ENCODE measurements at regions not wholly inside any gene's neighbourhood (a gene's known extent, or its start where the extent isn't known, plus 50 kb on each side); places are given as distances from the start of the nearest gene placed in this dataset.

DNA sequence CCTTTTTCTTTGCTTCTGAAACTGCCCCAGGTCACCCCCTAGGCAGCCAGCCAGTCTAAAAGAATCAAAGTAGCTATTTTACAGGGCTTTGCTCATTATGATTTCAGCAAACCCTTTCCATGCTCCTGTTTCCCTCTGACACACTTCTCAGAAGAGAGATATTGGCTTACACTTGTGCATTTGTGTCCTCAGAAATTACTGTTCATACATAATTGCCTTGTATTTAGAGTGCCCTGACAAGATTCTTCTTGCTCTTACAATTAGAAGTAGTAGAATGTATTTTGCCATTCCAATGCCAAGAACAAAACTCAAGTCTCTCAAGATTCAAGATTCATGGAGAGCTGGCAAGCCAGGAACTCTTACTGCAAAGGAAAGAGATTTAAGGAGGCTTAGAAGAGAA is 531.0 kb upstream of the ZFP42 start:
- H3K36me3 Mint-ChIP-seq: no peaks in the 10 kb centered on the region
- no peak overlapping the region for H3K27ac Mint-ChIP-seq
- H3K4me1 Mint-ChIP-seq: no peaks in the 10 kb centered on the region
- no peak overlapping the region for H3K4me3 Mint-ChIP-seq
- no peaks in the 10 kb centered on the region for H3K27me3 Mint-ChIP-seq
- no peak for ATAC-seq (ENCODE audit: low read depth)
- H3K9me3 Mint-ChIP-seq: peaks cover 5% of the 10 kb centered on the region
- no peak for DNase-seq
- POLR2A ChIA-PET: no interaction called here

DNA sequence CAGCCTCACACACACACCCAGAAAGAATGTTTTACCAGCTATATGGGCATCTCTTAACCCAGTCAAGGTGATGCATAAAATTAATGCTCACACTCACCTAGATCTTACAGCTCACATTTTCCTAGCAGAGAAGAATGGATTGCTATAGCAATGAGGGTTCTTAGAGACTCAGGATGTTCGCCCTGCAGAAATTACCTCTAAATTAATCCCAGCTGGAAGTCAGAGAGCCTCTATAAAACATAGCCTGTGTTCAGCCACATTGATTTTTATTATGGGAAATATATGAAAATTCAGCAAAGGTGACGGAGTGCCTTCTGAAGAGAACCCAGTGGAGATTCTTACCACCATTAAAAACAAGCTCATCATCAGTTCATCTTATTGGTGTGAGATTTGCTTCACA is 528.3 kb upstream of the ZFP42 start:
- Mint-ChIP-seq H3K27ac (no peak overlapping the region), H3K4me3 (no peak overlapping the region), H3K27me3 (no peaks in the 10 kb centered on the region), H3K4me1 (no peaks in the 10 kb centered on the region), H3K36me3 (no peaks in the 10 kb centered on the region), H3K9me3 (peaks cover 5% of the 10 kb centered on the region)
- ATAC-seq (ENCODE audit: low read depth): no peak
- DNase-seq: no peak
- POLR2A ChIA-PET: no interaction called here

DNA sequence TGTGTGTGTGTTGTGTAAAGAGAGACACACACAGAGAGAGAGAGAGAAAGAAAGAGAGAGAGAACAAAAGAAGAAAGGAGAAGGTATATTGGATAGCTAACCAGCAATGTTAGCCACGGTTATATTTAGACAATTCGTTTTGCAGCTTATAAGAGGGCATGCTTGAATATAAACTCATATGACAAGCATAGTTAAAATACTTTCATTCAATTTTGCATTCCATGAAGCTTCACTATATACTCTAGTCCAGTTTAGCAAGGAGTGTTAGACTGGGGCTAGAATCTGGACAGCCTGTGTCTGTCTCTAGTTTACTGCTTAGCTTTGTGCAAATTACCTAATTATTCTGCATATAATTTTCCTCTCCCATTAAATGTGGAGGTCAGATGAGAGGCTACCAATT is 525.9 kb upstream of the ZFP42 start:
- no peaks in the 10 kb centered on the region for H3K27me3 Mint-ChIP-seq
- no peak overlapping the region for H3K27ac Mint-ChIP-seq

DNA sequence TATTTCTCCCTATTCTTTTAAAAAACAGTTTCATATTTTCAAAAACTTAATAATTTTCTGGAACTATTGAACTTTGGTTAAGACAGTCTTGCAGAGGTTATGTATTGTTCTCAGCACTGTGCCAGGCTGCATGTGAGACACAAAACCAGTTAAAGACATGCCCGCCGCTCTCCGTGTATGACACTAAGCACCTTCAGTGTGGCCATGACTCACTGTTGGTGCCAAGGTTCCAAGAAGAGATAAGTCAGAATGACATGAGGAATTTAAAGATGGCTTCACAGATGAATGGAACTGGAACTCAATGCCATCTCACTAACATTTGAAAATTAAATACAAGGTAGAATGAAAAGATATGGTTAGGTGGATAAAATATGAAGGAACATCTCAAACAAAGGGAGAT is 525.5 kb upstream of the ZFP42 start:
- no peak for DNase-seq
- no peak for ATAC-seq (ENCODE audit: low read depth)
- Mint-ChIP-seq H3K4me1 (no peaks in the 10 kb centered on the region), H3K4me3 (no peak overlapping the region), H3K27me3 (no peaks in the 10 kb centered on the region), H3K9me3 (peaks cover 4% of the 10 kb centered on the region), H3K27ac (no peak overlapping the region), H3K36me3 (no peaks in the 10 kb centered on the region)
- POLR2A ChIA-PET: no interaction called here

More for the DNA sequence above, 525.9 kb upstream of the ZFP42 start:
- Mint-ChIP-seq H3K9me3 (peaks cover 4% of the 10 kb centered on the region), H3K4me3 (no peak overlapping the region), H3K4me1 (no peaks in the 10 kb centered on the region), H3K36me3 (no peaks in the 10 kb centered on the region)
- DNase-seq: no peak
- no peak for ATAC-seq (ENCODE audit: low read depth)
- POLR2A ChIA-PET: no interaction called here

DNA sequence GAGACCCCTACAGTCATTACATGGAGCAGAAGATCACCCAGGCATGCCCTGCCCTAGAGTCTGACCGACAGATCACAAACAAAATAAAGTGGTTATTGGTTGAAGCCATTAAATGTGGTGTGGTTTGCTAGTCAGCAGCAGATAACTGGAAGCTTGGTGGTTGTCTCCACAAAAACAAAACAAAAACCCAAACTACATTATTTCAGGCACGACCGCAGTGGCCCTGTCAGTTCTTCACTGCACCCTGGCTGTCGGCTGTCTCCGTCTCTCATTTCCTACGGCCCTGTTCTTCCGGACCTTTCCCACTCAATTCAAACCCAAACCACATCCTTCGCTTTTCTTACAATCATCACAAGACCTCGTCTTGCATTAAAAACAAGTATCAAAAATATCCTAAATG is 521.3 kb upstream of the ZFP42 start:
- Mint-ChIP-seq H3K36me3 (no peaks in the 10 kb centered on the region), H3K27me3 (no peaks in the 10 kb centered on the region), H3K9me3 (no peaks in the 10 kb centered on the region), H3K27ac (no peak overlapping the region), H3K4me1 (no peaks in the 10 kb centered on the region), H3K4me3 (no peak overlapping the region)
- no peak for DNase-seq
- POLR2A ChIA-PET: no interaction called here
- no peak for ATAC-seq (ENCODE audit: low read depth)

DNA sequence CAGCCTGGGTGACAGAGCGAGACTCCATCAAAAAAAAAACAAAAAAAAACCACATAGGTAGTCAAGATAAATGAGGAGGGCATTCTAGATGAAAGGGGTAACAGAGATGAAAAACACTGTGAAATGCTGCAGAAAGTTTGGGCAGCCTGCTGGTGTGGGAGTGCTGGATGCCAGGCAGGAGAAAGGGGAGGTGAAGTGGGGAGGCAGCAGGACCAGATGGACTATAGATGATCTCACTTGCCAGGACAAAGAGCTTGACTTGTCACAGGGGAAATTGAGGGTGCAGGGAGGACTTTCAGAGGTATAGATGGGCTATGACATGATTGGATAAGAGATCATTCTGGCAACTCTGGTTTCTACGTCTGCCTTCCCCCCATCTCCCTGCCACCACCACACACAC is 519.7 kb upstream of the ZFP42 start:
- Mint-ChIP-seq H3K27ac (no peak overlapping the region), H3K4me3 (no peak overlapping the region)
- POLR2A ChIA-PET: no interaction called here

DNA sequence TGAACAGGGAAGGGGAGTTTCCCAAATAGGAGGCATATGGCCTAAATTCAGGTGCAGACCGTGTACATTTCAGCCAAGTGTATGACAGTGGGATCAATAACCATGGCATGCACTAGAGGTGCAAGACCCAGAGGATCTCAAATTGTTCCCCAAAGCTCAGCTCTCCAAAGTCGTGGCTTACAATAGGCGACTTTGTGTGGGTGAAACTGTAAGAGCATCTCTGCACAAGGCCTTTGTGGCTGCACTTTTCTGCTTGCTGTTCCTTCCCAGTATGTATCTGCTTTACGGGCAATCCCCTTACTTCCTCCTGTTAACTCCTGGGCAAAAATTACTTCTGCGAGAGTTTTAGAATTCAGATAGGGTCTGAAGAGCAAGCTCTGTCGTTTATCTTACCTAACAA is 518.3 kb upstream of the ZFP42 start:
- no peaks in the 10 kb centered on the region for H3K27me3 Mint-ChIP-seq
- H3K4me1 Mint-ChIP-seq: no peaks in the 10 kb centered on the region
- H3K4me3 Mint-ChIP-seq: no peak overlapping the region
- no peak overlapping the region for H3K27ac Mint-ChIP-seq
- H3K9me3 Mint-ChIP-seq: peaks cover 4% of the 10 kb centered on the region
- POLR2A ChIA-PET: no interaction called here
- no peak for ATAC-seq (ENCODE audit: low read depth)
- no peaks in the 10 kb centered on the region for H3K36me3 Mint-ChIP-seq
- no peak for DNase-seq

More for the DNA sequence above, 519.7 kb upstream of the ZFP42 start:
- DNase-seq: no peak
- Mint-ChIP-seq H3K36me3 (no peaks in the 10 kb centered on the region), H3K4me1 (no peaks in the 10 kb centered on the region), H3K27me3 (no peaks in the 10 kb centered on the region), H3K9me3 (peaks cover 4% of the 10 kb centered on the region)
- no peak for ATAC-seq (ENCODE audit: low read depth)

DNA sequence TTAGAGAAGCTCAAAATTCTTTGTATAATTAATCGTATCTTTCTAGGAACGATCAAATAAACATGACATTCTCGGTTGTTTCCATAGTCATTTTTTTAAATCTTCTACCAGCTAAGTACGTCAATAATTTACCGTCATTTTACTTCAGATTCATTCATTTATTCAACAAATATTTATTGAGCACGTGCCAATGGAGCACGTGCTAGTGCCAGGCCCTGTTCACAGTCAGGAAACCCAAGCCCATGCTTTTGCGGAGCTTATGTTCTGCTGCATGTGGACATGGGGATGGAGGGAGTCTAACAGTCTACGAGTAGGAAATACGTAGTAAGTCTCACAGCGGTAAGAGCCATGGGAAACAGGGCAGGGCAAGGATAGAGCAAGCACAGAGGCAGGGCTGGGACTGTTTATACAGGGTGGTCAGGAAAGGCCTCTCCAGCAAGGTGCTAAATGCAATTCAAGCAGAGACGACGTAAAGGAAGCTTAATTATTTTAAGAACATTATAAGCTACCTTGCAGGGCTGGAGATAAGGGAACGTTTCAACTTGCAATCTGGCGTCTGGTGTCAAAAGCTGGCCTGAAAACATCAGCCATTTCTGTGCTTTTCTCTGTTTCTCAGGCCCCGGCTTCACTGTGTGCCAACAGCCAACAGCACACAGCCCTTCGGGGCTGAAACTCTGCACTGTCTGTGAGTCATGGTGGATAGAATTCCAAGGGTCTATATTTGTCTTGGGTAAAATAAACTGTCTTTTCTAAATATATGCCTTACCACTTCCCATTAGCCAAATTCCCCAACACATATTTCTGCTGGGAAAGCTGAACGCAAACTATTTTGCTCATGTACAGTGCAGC is 517.1 kb upstream of the ZFP42 start:
- ATAC-seq (ENCODE audit: low read depth): no peak
- Mint-ChIP-seq H3K27me3 (no peaks in the 10 kb centered on the region), H3K4me3 (no peak overlapping the region), H3K27ac (no peak overlapping the region), H3K9me3 (peaks cover 4% of the 10 kb centered on the region), H3K36me3 (no peaks in the 10 kb centered on the region), H3K4me1 (no peaks in the 10 kb centered on the region)
- DNase-seq: no peak
- POLR2A ChIA-PET: no interaction called here

DNA sequence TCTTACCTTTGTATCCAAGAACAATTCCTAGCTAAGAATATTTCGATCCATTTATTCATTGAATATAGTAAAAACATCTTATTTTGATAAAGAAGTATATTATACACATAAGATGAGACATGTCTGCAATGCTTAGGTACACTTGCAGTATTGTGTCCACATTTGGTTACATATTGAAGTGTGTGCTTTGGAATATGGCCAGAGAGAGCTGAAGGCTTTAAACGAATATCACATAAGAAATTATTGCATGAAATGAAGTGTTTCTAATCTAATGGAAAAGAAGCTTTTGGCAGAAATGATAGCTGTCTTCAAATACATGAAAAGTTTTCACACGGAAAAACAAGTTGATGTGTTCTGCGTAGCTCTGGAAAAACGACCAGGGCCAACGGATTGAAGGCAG is 516.1 kb upstream of the ZFP42 start:
- POLR2A ChIA-PET: no interaction called here
- Mint-ChIP-seq H3K4me3 (no peak overlapping the region), H3K4me1 (no peaks in the 10 kb centered on the region), H3K27me3 (no peaks in the 10 kb centered on the region), H3K9me3 (peaks cover 4% of the 10 kb centered on the region), H3K36me3 (no peaks in the 10 kb centered on the region), H3K27ac (no peak overlapping the region)
- no peak for DNase-seq
- no peak for ATAC-seq (ENCODE audit: low read depth)

DNA sequence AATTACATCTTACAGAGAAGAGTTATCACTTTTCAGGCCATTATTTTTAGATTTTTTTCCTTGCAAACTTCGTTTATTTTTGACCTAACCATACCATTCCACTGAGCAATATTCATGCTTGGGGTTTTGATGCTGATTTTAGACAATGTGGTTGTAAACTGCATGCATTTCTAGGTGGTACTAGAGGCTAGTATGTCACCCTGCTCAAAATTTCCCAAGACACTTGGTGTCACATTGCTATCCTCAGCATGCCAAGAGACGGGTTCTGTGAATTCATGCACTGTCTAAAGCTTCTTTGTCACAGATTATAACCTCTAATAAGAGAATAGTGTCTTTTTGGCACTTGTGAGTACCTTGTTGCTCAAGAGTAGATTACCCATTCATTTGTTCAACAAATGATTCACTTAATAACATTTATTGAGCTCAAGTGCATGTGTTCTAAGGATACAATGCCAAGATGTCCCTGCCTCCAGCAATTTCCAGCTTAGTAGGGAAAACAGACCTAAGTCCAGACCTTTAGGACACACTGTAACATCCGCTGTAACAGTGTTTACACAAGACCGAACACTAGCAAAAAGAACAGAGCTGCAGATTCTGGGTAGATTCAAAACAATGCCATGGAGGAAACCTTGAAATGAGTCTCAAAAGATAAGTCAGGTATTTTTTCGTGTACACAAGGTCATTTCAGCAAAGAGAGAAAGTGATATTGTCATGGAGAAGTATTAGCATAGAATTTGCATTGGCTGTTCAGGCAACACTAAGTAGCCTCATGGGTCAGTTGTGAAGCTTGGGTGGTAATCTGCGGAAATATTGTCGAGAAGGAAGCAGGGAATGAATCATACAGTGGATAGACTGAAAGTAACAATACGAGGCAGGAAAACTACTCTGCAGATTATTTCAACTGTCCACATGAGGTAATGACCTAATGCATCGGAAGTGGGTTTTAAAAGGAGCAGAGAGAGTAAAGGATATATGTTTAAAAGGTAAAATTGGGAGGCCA is 515.1 kb upstream of the ZFP42 start:
- no peak for ATAC-seq (ENCODE audit: low read depth)
- DNase-seq: no peak
- H3K27ac Mint-ChIP-seq: no peak overlapping the region
- H3K27me3 Mint-ChIP-seq: no peaks in the 10 kb centered on the region
- H3K4me3 Mint-ChIP-seq: no peak overlapping the region
- no peaks in the 10 kb centered on the region for H3K4me1 Mint-ChIP-seq
- POLR2A ChIA-PET: no interaction called here
- no peaks in the 10 kb centered on the region for H3K36me3 Mint-ChIP-seq
- peaks cover 4% of the 10 kb centered on the region for H3K9me3 Mint-ChIP-seq

DNA sequence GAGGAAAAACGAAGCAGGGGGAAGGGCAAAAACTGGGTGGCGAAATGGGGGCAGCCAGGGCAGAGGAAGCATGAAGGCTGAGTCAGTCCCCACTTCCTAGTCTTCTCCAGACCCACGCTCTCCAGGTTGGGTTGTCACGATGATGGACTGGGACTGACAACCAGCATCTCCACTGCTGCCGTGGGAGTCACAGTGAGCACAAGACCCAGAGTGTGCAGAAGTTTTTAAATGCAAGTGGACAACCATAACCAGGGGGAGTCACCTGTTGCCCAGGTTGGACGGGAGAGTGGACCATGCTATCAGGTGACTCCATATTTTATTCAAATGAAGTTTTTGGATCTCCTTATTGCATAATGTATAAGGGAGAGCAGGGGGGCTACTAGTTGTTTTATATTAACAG is 511.4 kb upstream of the ZFP42 start:
- Mint-ChIP-seq H3K9me3 (peaks cover 9% of the 10 kb centered on the region), H3K36me3 (no peaks in the 10 kb centered on the region), H3K4me3 (no peak overlapping the region), H3K27me3 (no peaks in the 10 kb centered on the region), H3K27ac (no peak overlapping the region), H3K4me1 (no peaks in the 10 kb centered on the region)
- DNase-seq (no peak), ATAC-seq (ENCODE audit: low read depth) (no peak)
- POLR2A ChIA-PET: no interaction called here

DNA sequence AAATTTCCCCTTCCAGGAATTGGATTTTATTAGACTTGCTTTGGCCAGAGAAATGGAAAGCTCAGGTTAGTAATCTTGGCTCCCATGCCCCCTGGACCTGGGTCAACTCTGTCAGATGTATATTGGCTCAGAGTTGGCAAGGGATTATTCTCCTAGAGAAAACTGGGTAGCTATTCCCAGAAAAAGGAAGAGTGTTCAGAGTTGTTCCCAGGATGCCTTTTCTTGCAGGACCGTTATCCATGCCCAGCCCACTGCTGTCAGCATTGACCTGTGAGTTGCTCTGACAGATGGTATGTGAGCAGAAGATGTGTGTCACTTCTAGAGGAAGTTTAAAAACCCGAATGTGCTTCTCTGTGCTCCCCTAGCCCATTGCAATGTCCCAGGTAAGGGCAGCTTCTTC is 509.9 kb upstream of the ZFP42 start:
- H3K9me3 Mint-ChIP-seq: peaks cover 10% of the 10 kb centered on the region
- no peaks in the 10 kb centered on the region for H3K27me3 Mint-ChIP-seq
- no peak overlapping the region for H3K27ac Mint-ChIP-seq
- H3K36me3 Mint-ChIP-seq: no peaks in the 10 kb centered on the region
- no peak overlapping the region for H3K4me3 Mint-ChIP-seq
- POLR2A ChIA-PET: no interaction called here
- no peak for DNase-seq
- H3K4me1 Mint-ChIP-seq: no peaks in the 10 kb centered on the region
- ATAC-seq (ENCODE audit: low read depth): no peak

DNA sequence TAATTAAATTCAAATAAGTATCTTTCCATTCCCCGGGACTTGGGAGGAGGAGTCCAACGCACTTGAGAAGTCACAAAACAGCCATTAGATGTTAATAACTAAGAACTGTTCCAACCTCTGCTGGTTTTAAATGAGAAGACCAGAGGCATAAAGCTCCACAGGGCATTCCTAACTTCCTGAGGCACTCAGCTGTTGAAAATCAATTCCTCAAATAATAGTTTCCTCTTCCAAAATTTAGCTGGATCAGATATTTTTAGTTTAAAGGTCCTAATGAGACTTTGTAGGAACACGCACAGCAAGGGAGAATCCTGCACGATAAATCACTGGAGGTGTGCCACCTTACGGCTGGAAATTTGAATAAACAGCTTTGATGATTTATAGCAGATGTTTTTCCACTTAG is 504.3 kb upstream of the ZFP42 start:
- POLR2A ChIA-PET: no interaction called here
- no peak overlapping the region for H3K27ac Mint-ChIP-seq
- DNase-seq: no peak
- no peak overlapping the region for H3K4me3 Mint-ChIP-seq
- H3K4me1 Mint-ChIP-seq: no peaks in the 10 kb centered on the region
- no peaks in the 10 kb centered on the region for H3K27me3 Mint-ChIP-seq
- H3K36me3 Mint-ChIP-seq: no peaks in the 10 kb centered on the region
- no peak for ATAC-seq (ENCODE audit: low read depth)
- H3K9me3 Mint-ChIP-seq: peaks cover 17% of the 10 kb centered on the region

DNA sequence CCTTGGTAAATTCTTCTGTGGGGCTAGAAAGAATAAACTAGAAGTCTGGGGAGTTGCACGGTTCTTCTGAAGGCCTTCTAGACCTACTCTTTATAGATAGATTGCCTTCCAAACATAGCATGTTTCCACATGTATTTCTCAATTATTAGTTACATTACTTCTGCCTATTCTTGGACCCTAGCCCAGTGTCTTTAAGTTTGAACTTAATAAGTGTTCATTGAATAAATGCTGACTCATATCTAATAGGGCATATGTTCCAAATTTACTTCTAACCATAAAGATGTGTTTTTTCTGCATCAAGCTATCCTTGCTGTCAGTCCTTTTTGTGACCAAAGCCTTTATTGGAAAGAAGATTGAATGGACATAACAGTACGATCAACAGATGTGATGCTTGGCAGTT is 503.6 kb upstream of the ZFP42 start:
- Mint-ChIP-seq H3K4me3 (no peak overlapping the region), H3K9me3 (peaks cover 17% of the 10 kb centered on the region), H3K36me3 (no peaks in the 10 kb centered on the region), H3K4me1 (no peaks in the 10 kb centered on the region), H3K27me3 (no peaks in the 10 kb centered on the region), H3K27ac (no peak overlapping the region)
- DNase-seq: no peak
- ATAC-seq (ENCODE audit: low read depth): no peak
- POLR2A ChIA-PET: no interaction called here

Measured in activated naive CD8-positive, alpha-beta T cell treated with anti-CD3 and anti-CD28 coated beads, Interleukin-2, amount 10 ng/mL, durations not matched to agents 7 days and 5 days (primary cell).